ENCODE measurements at regions not wholly inside any gene's neighbourhood (a gene's known extent, or its start where the extent isn't known, plus 50 kb on each side); places are given as distances from the start of the nearest gene placed in this dataset.

GRCh38 chr1:231094421-231094820 is 54.4 kb upstream of the FAM89A start:
- Histone ChIP-seq H3K27me3 (replicated peaks; ENCODE audit: insufficient read depth, low read length) (no peaks in the 10 kb centered on the region), H4K20me1 (ENCODE audit: insufficient read depth, low read length) (no peaks in the 10 kb centered on the region), H2AFZ (ENCODE audit: low read length) (no peak overlapping the region), H3K36me3 (replicated peaks; ENCODE audit: insufficient read depth, low read length) (no peaks in the 10 kb centered on the region), H3F3A (ENCODE audit: insufficient read depth, low read length) (no peaks in the 10 kb centered on the region), H3K9me3 (replicated peaks; ENCODE audit: insufficient read depth, low read length) (no peaks in the 10 kb centered on the region), H3K4me2 (ENCODE audit: low read depth, low read length) (no peak overlapping the region), H3K9me2 (replicated peaks; ENCODE audit: insufficient read depth, low read length) (no peaks in the 10 kb centered on the region), H3K4me3 (ENCODE audit: low read length) (no peak overlapping the region), H3K9ac (ENCODE audit: low read length) (no peak overlapping the region), H3K79me2 (ENCODE audit: low read length) (no peaks in the 10 kb centered on the region), H3K4me1 (ENCODE audit: low read length) (no peaks in the 10 kb centered on the region), H3K27ac (ENCODE audit: low read length) (no peak overlapping the region)
- no peak for TF ChIP-seq EZH2phosphoT487 (IDR thresholded peaks at IDR 0.05; ENCODE audit: low read length)
- no peak for TF ChIP-seq EZH2 (optimal IDR thresholded peaks at IDR 0.05; ENCODE audit: low read depth, low read length)
- TF ChIP-seq CTCF (IDR thresholded peaks at IDR 0.05; ENCODE audit: low read length), result no peak
- DNase-seq, result no peak

DNA sequence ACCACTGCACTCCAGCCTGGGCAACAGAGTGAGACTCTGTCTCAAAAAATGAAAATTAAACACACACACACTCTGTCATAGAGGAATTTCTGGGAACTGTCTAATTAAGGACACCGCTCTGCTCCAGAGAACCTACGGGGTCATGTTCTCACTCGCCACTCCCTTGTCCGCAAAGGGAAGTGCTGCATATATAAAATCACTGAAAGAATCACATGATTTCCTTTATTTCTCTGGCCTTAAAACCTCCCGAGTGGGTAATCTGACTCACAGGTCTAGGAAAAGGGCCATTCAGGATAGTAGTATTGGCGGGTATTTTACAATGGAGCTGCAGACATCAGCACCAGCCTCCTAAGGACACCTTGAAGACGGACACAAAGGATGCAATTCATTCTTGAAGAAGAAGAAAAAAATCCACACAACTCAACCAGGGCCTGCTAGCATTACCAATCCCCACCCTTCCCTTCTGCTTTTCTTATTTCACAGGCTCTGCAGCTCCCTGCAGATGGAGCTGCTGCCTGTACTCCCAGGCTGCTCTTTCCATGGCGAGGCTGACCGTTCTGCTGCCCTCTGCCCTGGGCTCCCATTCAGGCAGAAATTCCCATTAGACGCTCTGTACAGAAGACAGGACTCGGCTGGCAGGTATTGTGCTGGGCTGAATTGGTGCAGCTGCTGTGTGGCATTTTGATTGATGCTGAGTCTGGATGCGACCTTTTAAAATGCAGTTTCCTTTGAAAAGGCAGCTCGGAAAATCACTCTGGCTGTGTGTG is 53.3 kb upstream of the FAM89A start:
- no peak for DNase-seq
- H3K79me2 ChIP-seq (ENCODE audit: low read length), result no peaks in the 10 kb centered on the region
- no peak overlapping the region for H3K9ac ChIP-seq (ENCODE audit: low read length)
- no peaks in the 10 kb centered on the region for H3F3A ChIP-seq (ENCODE audit: insufficient read depth, low read length)
- H3K9me3 ChIP-seq (replicated peaks; ENCODE audit: insufficient read depth, low read length), result no peaks in the 10 kb centered on the region
- H3K36me3 ChIP-seq (replicated peaks; ENCODE audit: insufficient read depth, low read length), result no peaks in the 10 kb centered on the region
- no peaks in the 10 kb centered on the region for H3K9me2 ChIP-seq (replicated peaks; ENCODE audit: insufficient read depth, low read length)
- H3K27me3 ChIP-seq (replicated peaks; ENCODE audit: insufficient read depth, low read length), result no peaks in the 10 kb centered on the region
- no peaks in the 10 kb centered on the region for H4K20me1 ChIP-seq (ENCODE audit: insufficient read depth, low read length)
- no peak overlapping the region for H3K27ac ChIP-seq (ENCODE audit: low read length)
- no peaks in the 10 kb centered on the region for H3K4me1 ChIP-seq (ENCODE audit: low read length)
- H3K4me3 ChIP-seq (ENCODE audit: low read length), result no peak overlapping the region
- no peak overlapping the region for H2AFZ ChIP-seq (ENCODE audit: low read length)
- no peak overlapping the region for H3K4me2 ChIP-seq (ENCODE audit: low read depth, low read length)
- TF ChIP-seq EZH2phosphoT487 (IDR thresholded peaks at IDR 0.05; ENCODE audit: low read length) (no peak), EZH2 (optimal IDR thresholded peaks at IDR 0.05; ENCODE audit: low read depth, low read length) (no peak), CTCF (IDR thresholded peaks at IDR 0.05; ENCODE audit: low read length) (no peak)

GRCh38 chr1:231092380-231092779 is 52.3 kb upstream of the FAM89A start:
- Histone ChIP-seq H3K79me2 (ENCODE audit: low read length) (no peaks in the 10 kb centered on the region), H3F3A (ENCODE audit: insufficient read depth, low read length) (no peaks in the 10 kb centered on the region), H3K4me3 (ENCODE audit: low read length) (no peak overlapping the region), H3K9me3 (replicated peaks; ENCODE audit: insufficient read depth, low read length) (no peaks in the 10 kb centered on the region), H2AFZ (ENCODE audit: low read length) (no peak overlapping the region), H3K4me2 (ENCODE audit: low read depth, low read length) (no peak overlapping the region), H4K20me1 (ENCODE audit: insufficient read depth, low read length) (no peaks in the 10 kb centered on the region), H3K4me1 (ENCODE audit: low read length) (no peaks in the 10 kb centered on the region), H3K27ac (ENCODE audit: low read length) (no peak overlapping the region), H3K27me3 (replicated peaks; ENCODE audit: insufficient read depth, low read length) (no peaks in the 10 kb centered on the region), H3K9me2 (replicated peaks; ENCODE audit: insufficient read depth, low read length) (no peaks in the 10 kb centered on the region), H3K36me3 (replicated peaks; ENCODE audit: insufficient read depth, low read length) (no peaks in the 10 kb centered on the region), H3K9ac (ENCODE audit: low read length) (no peak overlapping the region)
- DNase-seq, result no peak
- TF ChIP-seq EZH2 (optimal IDR thresholded peaks at IDR 0.05; ENCODE audit: low read depth, low read length) (no peak), EZH2phosphoT487 (IDR thresholded peaks at IDR 0.05; ENCODE audit: low read length) (no peak), CTCF (IDR thresholded peaks at IDR 0.05; ENCODE audit: low read length) (no peak)
